GM12864 (cell line): ENCODE measurements at regions not wholly inside any gene's neighbourhood (a gene's known extent, or its start where the extent isn't known, plus 50 kb on each side); places are given as distances from the start of the nearest gene placed in this dataset.

ENCODE experiments used
- DNase-seq: peaks from one replicate; pipeline ENCODE4 v3.0.0-alpha.2; 2011; ENCODE audit warnings: low read depth
- H3K4me3 ChIP-seq: 2 replicates; pipeline ENCODE4 v1.5.1; 2011; ENCODE audit warnings: mild to moderate bottlenecking, low read depth, low read length, control low read depth
- TF ChIP-seq, protein P1 (sequence below): IDR thresholded peaks from 2 replicates; pipeline ENCODE4 v1.5.1; 2011; ENCODE audit warnings: low read depth, mild to moderate bottlenecking, moderate library complexity, low read length, control low read depth, inconsistent platforms; ENCODE audit errors: missing control alignments

DNA sequence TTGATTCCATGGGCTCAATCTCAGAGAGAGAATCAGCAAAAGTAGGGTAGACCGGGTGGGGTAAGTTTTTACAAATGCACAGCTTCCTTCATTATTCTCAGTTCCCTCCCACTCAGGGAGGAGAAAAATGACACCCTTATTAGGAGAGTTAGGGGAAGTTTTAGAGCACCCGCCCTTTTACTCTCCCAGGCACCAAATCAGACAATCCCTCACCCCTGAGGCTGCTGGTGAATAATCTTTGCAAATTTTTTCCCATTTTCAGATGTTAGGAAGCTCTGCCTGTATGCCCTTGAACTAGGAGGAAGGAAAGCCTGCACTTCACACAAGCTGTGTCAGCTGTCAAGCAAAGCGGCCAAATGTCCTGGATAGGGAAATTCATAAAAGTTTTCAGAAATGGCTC lies 834.9 kb downstream of the GRID1 start:
- DNase-seq = no peak
- no peak overlapping the region for H3K4me3 ChIP-seq
- TF ChIP-seq, protein P1, sequence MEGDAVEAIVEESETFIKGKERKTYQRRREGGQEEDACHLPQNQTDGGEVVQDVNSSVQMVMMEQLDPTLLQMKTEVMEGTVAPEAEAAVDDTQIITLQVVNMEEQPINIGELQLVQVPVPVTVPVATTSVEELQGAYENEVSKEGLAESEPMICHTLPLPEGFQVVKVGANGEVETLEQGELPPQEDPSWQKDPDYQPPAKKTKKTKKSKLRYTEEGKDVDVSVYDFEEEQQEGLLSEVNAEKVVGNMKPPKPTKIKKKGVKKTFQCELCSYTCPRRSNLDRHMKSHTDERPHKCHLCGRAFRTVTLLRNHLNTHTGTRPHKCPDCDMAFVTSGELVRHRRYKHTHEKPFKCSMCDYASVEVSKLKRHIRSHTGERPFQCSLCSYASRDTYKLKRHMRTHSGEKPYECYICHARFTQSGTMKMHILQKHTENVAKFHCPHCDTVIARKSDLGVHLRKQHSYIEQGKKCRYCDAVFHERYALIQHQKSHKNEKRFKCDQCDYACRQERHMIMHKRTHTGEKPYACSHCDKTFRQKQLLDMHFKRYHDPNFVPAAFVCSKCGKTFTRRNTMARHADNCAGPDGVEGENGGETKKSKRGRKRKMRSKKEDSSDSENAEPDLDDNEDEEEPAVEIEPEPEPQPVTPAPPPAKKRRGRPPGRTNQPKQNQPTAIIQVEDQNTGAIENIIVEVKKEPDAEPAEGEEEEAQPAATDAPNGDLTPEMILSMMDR = no peak

DNA sequence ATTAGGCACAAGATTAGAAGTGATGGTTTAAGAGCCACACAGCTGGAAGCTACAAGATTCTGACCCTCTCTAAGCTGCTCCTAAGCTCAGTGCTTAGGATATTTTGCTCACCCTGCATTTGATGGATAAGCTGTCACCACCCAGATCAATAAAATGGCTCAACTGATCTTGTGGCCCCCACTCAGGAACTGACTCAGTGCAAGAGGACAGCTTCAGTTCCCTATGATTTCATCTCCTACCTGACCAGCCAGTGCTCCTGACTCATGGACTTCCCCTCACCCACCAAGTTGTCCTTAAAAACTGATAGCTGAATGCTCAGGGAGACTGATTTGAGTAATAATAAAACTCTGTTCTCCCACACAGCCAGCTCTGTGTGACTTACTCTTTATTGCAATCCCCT lies 833.8 kb downstream of the GRID1 start:
- no peak overlapping the region for H3K4me3 ChIP-seq
- TF ChIP-seq, protein P1 = no peak
- DNase-seq = no peak

DNA sequence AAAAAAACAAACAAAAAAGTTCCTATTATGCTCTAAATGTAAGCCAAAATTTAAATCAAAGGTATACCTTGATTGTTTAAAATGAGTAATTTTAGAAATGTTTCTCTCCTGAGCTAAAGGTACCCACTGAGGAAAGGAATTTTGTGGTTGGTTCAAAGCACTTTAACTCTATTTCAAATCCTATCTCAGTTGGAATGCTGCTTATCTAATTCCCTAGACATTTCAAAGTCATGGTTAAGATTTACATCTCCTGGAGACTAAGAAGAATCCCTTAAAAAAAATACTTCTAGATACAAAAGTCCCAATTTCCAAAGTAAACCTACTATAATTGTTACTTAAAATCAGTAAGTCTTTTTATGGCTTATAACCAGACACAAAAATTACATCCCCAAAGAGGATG lies 830.7 kb downstream of the GRID1 start:
- TF ChIP-seq, protein P1 = no peak
- no peak for DNase-seq

DNA sequence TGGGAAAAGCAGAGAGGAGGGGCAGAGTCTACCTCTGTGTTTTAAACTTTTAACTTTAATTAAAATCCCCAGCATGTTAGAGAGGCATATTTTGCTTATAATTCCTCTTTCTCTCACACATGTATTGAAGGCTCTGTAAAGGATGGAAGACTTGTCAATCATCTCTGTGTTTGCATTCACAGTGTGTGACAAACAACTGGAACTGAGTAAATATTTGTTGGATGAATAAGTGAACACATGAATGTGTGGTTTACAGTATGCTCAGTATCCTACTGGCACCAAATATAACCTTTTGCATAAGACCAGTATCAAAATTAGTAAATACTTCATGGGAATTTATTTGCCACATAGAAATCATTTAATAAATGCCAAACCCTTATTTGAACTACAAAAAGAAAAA lies 829.0 kb downstream of the GRID1 start:
- no peak for DNase-seq
- TF ChIP-seq, protein P1 = no peak
- no peak overlapping the region for H3K4me3 ChIP-seq

More for the DNA sequence above, 830.7 kb downstream of the GRID1 start:
- H3K4me3 ChIP-seq = no peak overlapping the region

DNA sequence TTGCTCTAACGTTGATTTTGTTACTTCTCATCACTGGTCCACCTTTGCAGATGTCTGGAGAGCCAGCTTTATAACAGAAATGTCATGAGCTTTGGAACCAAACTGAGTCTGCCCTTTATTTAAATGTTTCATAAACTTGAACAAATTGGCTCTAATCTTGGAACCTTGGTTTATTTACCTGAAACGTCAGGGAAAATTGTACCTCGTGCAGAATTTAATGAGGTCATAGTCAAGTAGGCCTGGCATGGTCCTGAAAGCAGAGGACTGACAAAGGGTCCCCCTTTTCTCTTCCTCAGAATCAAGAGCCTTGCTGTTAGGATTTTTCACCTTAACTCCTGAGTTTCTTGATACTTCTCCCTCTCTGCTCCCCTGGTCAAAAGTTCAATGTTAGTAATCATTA lies 828.0 kb downstream of the GRID1 start:
- TF ChIP-seq, protein P1 = no peak
- DNase-seq = no peak
- no peak overlapping the region for H3K4me3 ChIP-seq

DNA sequence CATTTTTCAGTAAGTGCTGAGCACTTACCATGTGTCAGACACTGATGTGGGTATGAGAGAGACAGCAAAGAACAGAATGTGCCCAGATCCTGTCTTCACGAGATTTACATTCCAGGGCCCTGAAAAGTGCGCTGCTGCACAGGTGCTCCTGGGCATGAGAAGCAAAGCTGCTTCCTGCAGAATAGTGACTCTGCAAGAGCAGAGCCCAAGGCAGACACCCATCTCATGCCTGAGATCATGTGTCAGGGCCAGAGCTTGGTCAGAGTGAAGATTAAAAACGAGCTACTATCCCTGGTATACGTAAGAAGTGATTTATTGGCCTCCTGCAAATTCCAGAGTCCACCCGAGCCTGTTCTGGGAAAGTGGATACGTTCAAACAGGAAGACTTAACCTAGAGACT lies 824.4 kb downstream of the GRID1 start:
- TF ChIP-seq, protein P1 = no peak
- no peak overlapping the region for H3K4me3 ChIP-seq
- DNase-seq = no peak

DNA sequence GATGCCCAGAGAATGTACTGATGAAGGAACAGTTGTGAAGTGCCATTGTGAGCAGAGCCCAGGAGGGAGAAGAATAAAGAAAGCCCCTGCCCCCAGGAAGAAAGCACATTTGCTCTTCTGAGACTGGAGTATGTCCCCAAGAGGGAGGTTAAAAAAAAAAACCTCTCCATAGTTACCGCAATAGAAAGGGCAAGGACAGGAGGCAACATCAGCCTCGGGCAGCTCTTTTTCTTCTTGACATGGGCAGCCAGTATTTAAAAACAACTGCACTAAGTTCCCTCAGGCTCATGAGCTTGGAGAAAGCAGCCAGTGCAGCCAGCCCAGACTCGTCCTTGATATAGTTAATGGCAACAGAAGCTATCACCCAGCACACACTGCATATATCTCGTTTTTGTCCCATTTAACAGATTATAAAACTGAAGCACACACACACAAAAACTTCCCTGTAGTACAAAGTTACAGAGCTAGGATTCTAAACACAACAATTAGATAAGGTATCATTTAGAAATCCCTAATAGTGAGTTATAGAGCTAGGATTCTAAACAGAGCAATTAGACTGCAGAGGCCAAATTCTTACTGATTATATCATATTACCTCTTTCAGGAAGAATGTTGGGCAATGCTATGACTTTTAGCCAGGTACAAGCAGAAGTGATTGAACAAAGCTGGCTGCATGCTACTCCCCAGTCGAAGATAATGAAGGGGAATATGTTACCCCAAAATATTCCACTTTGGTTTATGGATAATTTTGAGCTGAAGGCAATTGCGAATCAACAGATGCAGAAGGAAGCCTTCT lies 823.5 kb downstream of the GRID1 start:
- DNase-seq = no peak
- no peak overlapping the region for H3K4me3 ChIP-seq
- TF ChIP-seq, protein P1 = no peak
